ENCODE measurements at regions not wholly inside any gene's neighbourhood (a gene's known extent, or its start where the extent isn't known, plus 50 kb on each side); places are given as distances from the start of the nearest gene placed in this dataset.

- Histone ChIP-seq H3K4me1 (no peaks in the 10 kb centered on the region), H3K4me3 (no peak overlapping the region), H3K27me3 (ENCODE audit: low read depth) (no peaks in the 10 kb centered on the region), H3K27ac (no peak overlapping the region), H3K9me3 (no peaks in the 10 kb centered on the region), H3K36me3 (no peaks in the 10 kb centered on the region)
- TF ChIP-seq, protein P1, sequence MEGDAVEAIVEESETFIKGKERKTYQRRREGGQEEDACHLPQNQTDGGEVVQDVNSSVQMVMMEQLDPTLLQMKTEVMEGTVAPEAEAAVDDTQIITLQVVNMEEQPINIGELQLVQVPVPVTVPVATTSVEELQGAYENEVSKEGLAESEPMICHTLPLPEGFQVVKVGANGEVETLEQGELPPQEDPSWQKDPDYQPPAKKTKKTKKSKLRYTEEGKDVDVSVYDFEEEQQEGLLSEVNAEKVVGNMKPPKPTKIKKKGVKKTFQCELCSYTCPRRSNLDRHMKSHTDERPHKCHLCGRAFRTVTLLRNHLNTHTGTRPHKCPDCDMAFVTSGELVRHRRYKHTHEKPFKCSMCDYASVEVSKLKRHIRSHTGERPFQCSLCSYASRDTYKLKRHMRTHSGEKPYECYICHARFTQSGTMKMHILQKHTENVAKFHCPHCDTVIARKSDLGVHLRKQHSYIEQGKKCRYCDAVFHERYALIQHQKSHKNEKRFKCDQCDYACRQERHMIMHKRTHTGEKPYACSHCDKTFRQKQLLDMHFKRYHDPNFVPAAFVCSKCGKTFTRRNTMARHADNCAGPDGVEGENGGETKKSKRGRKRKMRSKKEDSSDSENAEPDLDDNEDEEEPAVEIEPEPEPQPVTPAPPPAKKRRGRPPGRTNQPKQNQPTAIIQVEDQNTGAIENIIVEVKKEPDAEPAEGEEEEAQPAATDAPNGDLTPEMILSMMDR (IDR thresholded peaks at IDR 0.05), result no peak
- intact Hi-C loops (cut with DNase I), result loop anchor here (5.0 kb wide), 1 partner anchor 56 kb away; no protein-coding TSS in a partner anchor
- DNase-seq (no peak), ATAC-seq (no peak)
These were observed 170.0 kb upstream of the DTNBP1 start for GRCh38 chr6:15832841-15833240.

GRCh38 chr6:15829156-15829555 lies 166.3 kb upstream of the DTNBP1 start:
- Histone ChIP-seq H3K27ac (no peak overlapping the region), H3K4me3 (no peak overlapping the region), H3K9me3 (no peaks in the 10 kb centered on the region), H3K36me3 (no peaks in the 10 kb centered on the region), H3K4me1 (no peaks in the 10 kb centered on the region), H3K27me3 (ENCODE audit: low read depth) (no peaks in the 10 kb centered on the region)
- intact Hi-C loops (cut with DNase I), result no loop called here
- ATAC-seq, result no peak
- TF ChIP-seq, protein P1 (IDR thresholded peaks at IDR 0.05), result no peak
- DNase-seq, result no peak

DNA sequence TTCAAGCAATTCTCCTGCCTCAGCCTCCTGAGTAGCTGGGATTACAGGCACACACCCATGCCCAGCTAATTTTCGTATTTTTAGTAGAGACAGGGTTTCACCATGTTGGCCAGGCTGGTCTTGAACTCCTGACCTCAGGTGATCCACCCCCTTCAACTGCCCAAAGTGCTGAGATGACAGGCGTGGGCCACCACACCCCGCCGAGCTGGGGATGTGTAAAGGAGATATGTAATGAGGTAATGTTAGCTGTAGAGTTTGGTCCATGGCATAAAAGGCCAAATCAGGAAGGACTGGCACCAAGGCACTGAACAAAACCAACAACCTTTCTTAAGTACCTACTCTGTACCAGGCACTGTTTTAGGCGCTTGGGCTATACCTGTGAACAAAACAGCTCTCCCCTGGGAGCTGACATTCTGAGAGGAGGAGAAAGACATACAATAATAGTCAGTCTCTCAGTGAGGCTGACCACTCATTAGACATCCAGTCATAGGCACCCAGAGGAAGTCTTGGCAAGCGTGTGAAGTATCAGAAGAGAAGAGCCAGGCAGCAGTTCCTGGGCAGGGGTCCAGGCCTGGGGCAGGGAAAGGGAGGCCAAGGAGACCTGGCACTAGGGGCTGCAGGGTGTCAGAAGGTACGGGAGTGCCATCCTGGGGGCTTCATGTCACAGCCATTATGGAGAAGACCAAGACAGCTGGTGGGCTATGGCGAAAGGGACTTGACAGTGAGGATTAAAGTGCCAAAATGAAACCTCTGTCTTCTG lies 164.8 kb upstream of the DTNBP1 start:
- no peaks in the 10 kb centered on the region for H3K4me1 ChIP-seq
- intact Hi-C loops (cut with DNase I), result no loop called here
- TF ChIP-seq, protein P1 (IDR thresholded peaks at IDR 0.05), result no peak
- no peaks in the 10 kb centered on the region for H3K9me3 ChIP-seq
- no peaks in the 10 kb centered on the region for H3K27me3 ChIP-seq (ENCODE audit: low read depth)
- no peak overlapping the region for H3K27ac ChIP-seq
- ATAC-seq (no peak), DNase-seq (no peak)
- no peaks in the 10 kb centered on the region for H3K36me3 ChIP-seq
- no peak overlapping the region for H3K4me3 ChIP-seq

- Histone ChIP-seq H3K27me3 (ENCODE audit: low read depth) (no peaks in the 10 kb centered on the region), H3K27ac (no peak overlapping the region), H3K36me3 (no peaks in the 10 kb centered on the region), H3K4me3 (no peak overlapping the region), H3K4me1 (no peaks in the 10 kb centered on the region), H3K9me3 (no peaks in the 10 kb centered on the region)
- TF ChIP-seq, protein P1 (IDR thresholded peaks at IDR 0.05), result no peak
- ATAC-seq (no peak), DNase-seq (no peak)
- intact Hi-C loops (cut with DNase I), result no loop called here
These were observed 164.0 kb upstream of the DTNBP1 start for GRCh38 chr6:15826814-15827318.

- Histone ChIP-seq H3K36me3 (no peaks in the 10 kb centered on the region), H3K9me3 (no peaks in the 10 kb centered on the region), H3K27me3 (ENCODE audit: low read depth) (no peaks in the 10 kb centered on the region), H3K27ac (no peak overlapping the region), H3K4me3 (no peak overlapping the region), H3K4me1 (no peaks in the 10 kb centered on the region)
- TF ChIP-seq, protein P1 (IDR thresholded peaks at IDR 0.05), result no peak
- DNase-seq (no peak), ATAC-seq (no peak)
- intact Hi-C loops (cut with DNase I), result no loop called here
These were observed 162.6 kb upstream of the DTNBP1 start for GRCh38 chr6:15825332-15825930.

Measured in lower lobe of right lung (tissue), 2 donors.